H1 (cell line): ENCODE measurements at regions not wholly inside any gene's neighbourhood (a gene's known extent, or its start where the extent isn't known, plus 50 kb on each side); places are given as distances from the start of the nearest gene placed in this dataset.

ENCODE experiments used
- CTCF ChIA-PET: fragments of 300-600 bp; sonication (Branson Sonifier 250); formaldehyde crosslinking; loops from one replicate; lab custom pipeline; 2021; ENCODE audit not compliant: partially characterized antibody; lab: Charles Lee
- POLR2A ChIA-PET: fragments of 300-600 bp; sonication (Branson Sonifier 250); formaldehyde crosslinking; loops from one replicate; lab custom pipeline; 2021; ENCODE audit warnings: inconsistent platforms; ENCODE audit not compliant: partially characterized antibody; lab: Charles Lee
- DNase-seq, 2 experiments: peaks; one replicate each; pipeline versions ENCODE4 v3.0.0 to v3.0.0-alpha.2; 2010 to 2022; ENCODE audit warnings: low spot score in 2 of 2, low read depth in 1 of 2, mixed read lengths in 1 of 2
- FAIRE-seq: peaks from 2 replicates; lab custom pipeline; 2011; peaks lifted over from hg19 to GRCh38; lab: Jason Lieb, UNC
- H2AFZ ChIP-seq: 2 replicates; pipeline ENCODE4 v1.8.1; 2012; ENCODE audit warnings: low read length, inconsistent platforms
- H2AK5ac ChIP-seq: 2 replicates; pipeline ENCODE4 v1.6.1; 2013; ENCODE audit warnings: low read depth, low read length
- H2BK120ac ChIP-seq: replicated peaks from 2 replicates; pipeline ENCODE3; 2013; ENCODE audit warnings: low read depth, low read length, inconsistent platforms
- H2BK12ac ChIP-seq: 2 replicates; pipeline ENCODE4 v1.6.1; 2013; ENCODE audit warnings: low read depth, low read length
- H2BK15ac ChIP-seq: 2 replicates; pipeline ENCODE4 v1.6.1; 2013; ENCODE audit warnings: low read length
- H2BK20ac ChIP-seq: 2 replicates; pipeline ENCODE4 v1.6.1; 2013; ENCODE audit warnings: low read length
- H2BK5ac ChIP-seq: 2 replicates; pipeline ENCODE4 v1.6.1; 2013; ENCODE audit warnings: low read depth, low read length
- H3K14ac ChIP-seq: 2 replicates; pipeline ENCODE4 v1.6.1; 2013; ENCODE audit warnings: inconsistent platforms; ENCODE audit not compliant: insufficient read length
- H3K18ac ChIP-seq: 2 replicates; pipeline ENCODE4 v1.6.1; 2013; ENCODE audit warnings: low read length; ENCODE audit errors: extremely low read depth
- H3K23ac ChIP-seq: 2 replicates; pipeline ENCODE4 v1.6.1; 2013; ENCODE audit warnings: inconsistent platforms; ENCODE audit not compliant: insufficient read length
- H3K23me2 ChIP-seq: 2 replicates; pipeline ENCODE4 v1.6.1; 2013; ENCODE audit warnings: low read depth, low read length
- H3K27ac ChIP-seq: 2 replicates; pipeline ENCODE4 v1.6.1; 2011; ENCODE audit warnings: low read depth, low read length, inconsistent platforms
- H3K27me3 ChIP-seq, 4 experiments: replicated peaks in 1 of 4; 1 replicate in 1 of 4; 2 replicates in 3 of 4; pipeline versions ENCODE4 v1.6.1 to v1.8.1; 2011 to 2013; ENCODE audit warnings: low read length in 3 of 4, mild to moderate bottlenecking in 3 of 4, inconsistent platforms in 2 of 4, mixed read lengths in 2 of 4, moderate library complexity in 1 of 4; ENCODE audit not compliant: control insufficient read depth in 3 of 4, insufficient read depth in 3 of 4; ENCODE audit errors: extremely low read depth in 1 of 4
- H3K36me3 ChIP-seq, 4 experiments: 2 replicates each; pipeline versions ENCODE4 v1.6.1 to v1.8.1; 2011 to 2013; ENCODE audit warnings: mild to moderate bottlenecking in 4 of 4, low read length in 3 of 4, moderate library complexity in 2 of 4, control low read depth in 1 of 4, inconsistent platforms in 1 of 4; ENCODE audit not compliant: insufficient read depth in 4 of 4, control insufficient read depth in 2 of 4
- H3K4ac ChIP-seq: replicated peaks from 2 replicates; pipeline ENCODE3; 2013; ENCODE audit warnings: low read length, low read depth, mixed read lengths, inconsistent platforms; ENCODE audit not compliant: insufficient read length
- H3K4me1 ChIP-seq, 4 experiments: replicated peaks in 1 of 4; 1 replicate in 1 of 4; 2 replicates in 3 of 4; pipeline versions ENCODE4 v1.6.1 to v1.8.1; 2011 to 2013; ENCODE audit warnings: low read length in 3 of 4, inconsistent platforms in 2 of 4, mixed read lengths in 1 of 4; ENCODE audit not compliant: insufficient read depth in 4 of 4, control insufficient read depth in 3 of 4
- H3K4me2 ChIP-seq, 2 experiments: 2 replicates each; pipeline versions ENCODE4 v1.6.1 to v1.8.1; 2011 to 2013; ENCODE audit warnings: low read depth in 2 of 2, low read length in 2 of 2, control low read depth in 1 of 2, inconsistent platforms in 1 of 2, mild to moderate bottlenecking in 1 of 2; ENCODE audit not compliant: insufficient read depth in 1 of 2
- H3K4me3 ChIP-seq, 4 experiments: fragments of 200-600, 300-600 bp in 1 of 4; sonication (generic), shearing (Covaris generic), sonication (Bioruptor Twin) in 1 of 4; 2 replicates each; pipeline versions ENCODE4 v1.5.1 to v1.8.1; 2011 to 2016; ENCODE audit warnings: low read length in 4 of 4, low read depth in 3 of 4, control low read depth in 2 of 4, inconsistent platforms in 2 of 4, mild to moderate bottlenecking in 2 of 4, mixed read lengths in 1 of 4, moderate library complexity in 1 of 4; ENCODE audit not compliant: insufficient read depth in 2 of 4; ENCODE audit errors: extremely low read depth in 1 of 4
- H3K56ac ChIP-seq: replicated peaks from 2 replicates; pipeline ENCODE3; 2013; ENCODE audit warnings: low read depth, mild to moderate bottlenecking, mixed read lengths, low read length, inconsistent platforms; ENCODE audit not compliant: insufficient read length
- H3K79me1 ChIP-seq: 2 replicates; pipeline ENCODE4 v1.6.1; 2013; ENCODE audit warnings: low read depth, low read length, control low read depth
- H3K79me2 ChIP-seq, 2 experiments: 2 replicates each; pipeline versions ENCODE4 v1.6.1 to v1.8.1; 2012 to 2013; ENCODE audit warnings: low read length in 2 of 2, mild to moderate bottlenecking in 2 of 2, inconsistent platforms in 1 of 2; ENCODE audit not compliant: insufficient read depth in 2 of 2, control insufficient read depth in 1 of 2
- H3K9ac ChIP-seq, 4 experiments: replicated peaks in 1 of 4; 1 replicate in 1 of 4; 2 replicates in 3 of 4; pipeline versions ENCODE4 v1.6.1 to v1.8.1; 2011 to 2013; ENCODE audit warnings: low read depth in 3 of 4, low read length in 3 of 4, control low read depth in 2 of 4, mild to moderate bottlenecking in 2 of 4, moderate library complexity in 2 of 4, inconsistent platforms in 1 of 4; ENCODE audit errors: extremely low read depth in 1 of 4
- H3K9me3 ChIP-seq, 2 experiments: 2 replicates each; pipeline versions ENCODE4 v1.6.1 to v1.8.1; 2012 to 2013; ENCODE audit warnings: mild to moderate bottlenecking in 2 of 2, moderate library complexity in 2 of 2, control low read depth in 1 of 2, inconsistent platforms in 1 of 2, low read depth in 1 of 2, low read length in 1 of 2, mixed read lengths in 1 of 2; ENCODE audit not compliant: insufficient read depth in 2 of 2
- H4K20me1 ChIP-seq, 2 experiments: replicated peaks in 1 of 2; 2 replicates each; pipeline versions ENCODE3 to v1.8.1; 2011 to 2013; ENCODE audit warnings: inconsistent platforms in 2 of 2, low read length in 2 of 2, mild to moderate bottlenecking in 1 of 2; ENCODE audit not compliant: insufficient read depth in 2 of 2, control insufficient read depth in 1 of 2
- H4K5ac ChIP-seq: 2 replicates; pipeline ENCODE4 v1.6.1; 2013; ENCODE audit warnings: low read length, low read depth, mixed read lengths, inconsistent platforms; ENCODE audit not compliant: insufficient read length
- H4K8ac ChIP-seq: 2 replicates; pipeline ENCODE4 v1.8.0; 2013; ENCODE audit warnings: mild to moderate bottlenecking, moderate library complexity, low read length, inconsistent platforms; ENCODE audit not compliant: insufficient read depth; ENCODE audit errors: extremely low read depth
- H4K91ac ChIP-seq: replicated peaks from 2 replicates; pipeline ENCODE3; 2013; ENCODE audit warnings: low read length, mixed read lengths, inconsistent platforms; ENCODE audit not compliant: insufficient read length
- NRF1 ChIP-seq: IDR thresholded peaks from 2 replicates; pipeline ENCODE4 v1.6.1; 2011; ENCODE audit warnings: mild to moderate bottlenecking, low read depth, low read length, improper control_type of control experiment
- SP1 ChIP-seq: IDR thresholded peaks from 2 replicates; pipeline ENCODE4 v1.6.1; 2011; ENCODE audit warnings: low read depth, low read length
- WGBS, 2 experiments: shearing (Covaris generic) in 1 of 2; methylation state at CpG; one replicate each; pipeline versions ENCODE4 v1.1.6 to v1.1.7; 2013 to 2015; ENCODE audit warnings: low lambda C conversion rate in 2 of 2, mixed read lengths in 2 of 2, inconsistent platforms in 1 of 2, low coverage in 1 of 2, missing lambda C conversion rate in 1 of 2; ENCODE audit not compliant: insufficient replicate concordance in 2 of 2, insufficient coverage in 1 of 2, insufficient read length in 1 of 2; ENCODE audit errors: extremely low coverage in 1 of 2, missing lambda C conversion rate in 1 of 2; 5-methylcytosine and 5-hydroxymethylcytosine counted together

DNA sequence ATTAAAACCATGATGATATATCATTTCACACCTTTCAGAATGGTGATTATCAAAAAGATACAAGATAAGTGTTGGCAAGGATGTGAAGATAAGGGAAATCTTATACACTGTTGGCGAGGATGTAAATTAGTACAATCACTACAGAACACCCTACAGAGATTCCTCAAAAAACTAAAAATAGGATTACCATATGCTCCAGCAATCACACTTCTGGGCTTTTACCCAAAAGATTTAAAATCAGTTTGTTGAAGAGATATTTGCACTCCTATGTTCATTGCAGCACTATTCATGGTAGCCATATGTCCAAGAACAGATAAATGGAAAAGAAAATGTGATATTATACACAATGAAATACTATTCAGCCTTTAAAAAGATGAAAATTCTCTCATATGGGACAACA, 240.4 kb downstream of the GABRG1 start:
- Histone ChIP-seq H3K4me3 (no peak overlapping the region), H3K79me2 (no peaks in the 10 kb centered on the region), H2AK5ac (no peak overlapping the region), H2AFZ (no peak overlapping the region), H3K9ac (no peak overlapping the region), H4K91ac (no peak overlapping the region), H3K4me2 (no peak overlapping the region), H3K36me3 (no peaks in the 10 kb centered on the region), H4K5ac (no peak overlapping the region), H3K4ac (no peak overlapping the region), H3K27me3 (no peaks in the 10 kb centered on the region), H3K9me3 (peaks cover 0 to 10% of the 10 kb centered on the region in 2 experiments; a peak in 1 of 4 replicates), H3K14ac (no peak overlapping the region), H2BK15ac (no peak overlapping the region), H3K18ac (no peak overlapping the region), H2BK5ac (no peak overlapping the region), H2BK12ac (no peak overlapping the region), H4K8ac (no peak overlapping the region), H2BK120ac (no peak overlapping the region), H4K20me1 (no peaks in the 10 kb centered on the region), H3K23me2 (no peaks in the 10 kb centered on the region), H3K27ac (no peak overlapping the region), H3K4me1 (no peaks in the 10 kb centered on the region), H3K79me1 (no peaks in the 10 kb centered on the region), H2BK20ac (no peak overlapping the region), H3K56ac (no peak overlapping the region), H3K23ac (no peak overlapping the region)
- FAIRE-seq: no peak
- no peak for DNase-seq
- ChIA-PET POLR2A (no interaction called here), CTCF (no interaction called here)
- 100% methylated on average over 1 of the region's 1 CpG; no CpG with 5 or more reads in 1 of the 2 experiments for WGBS, 2 experiments
- no peak for TF ChIP-seq SP1
- no peak for TF ChIP-seq NRF1
